Esophagus squamous epithelium (tissue), 5 donors: ENCODE measurements at regions not wholly inside any gene's neighbourhood (a gene's known extent, or its start where the extent isn't known, plus 50 kb on each side); places are given as distances from the start of the nearest gene placed in this dataset.
A peak's percentile ranks its signal among the peaks of the same experiment; 100 is the strongest.
"Not testable (repeated sequence)": the region's sequence is repeated elsewhere in the genome, so short reads cannot be mapped to it uniquely, and the experiment has no call there.

ENCODE experiments used
- DNase-seq: peaks from one replicate; lab custom pipeline; 2025; lab: John Stamatoyannopoulos, UW
- H3K27ac ChIP-seq, 4 donors: fragments of 200-600 bp; sonication (generic); one replicate each; pipeline ENCODE4 v1.5.1; 2016 to 2019; ENCODE audit warnings: mild to moderate bottlenecking in 1 of 4
- H3K27me3 ChIP-seq, 4 donors: fragments of 200-600 bp; sonication (generic); 1 replicate in 3 of 4; 2 replicates in 1 of 4; pipeline versions ENCODE4 v1.5.1 to v1.6.0; 2017 to 2021; ENCODE audit warnings: antibody characterized with exemption in 1 of 4
- H3K36me3 ChIP-seq, 3 donors: fragments of 200-600 bp; sonication (generic); one replicate each; pipeline ENCODE4 v1.5.1; 2016 to 2019
- H3K4me1 ChIP-seq, 3 donors: fragments of 200-600 bp; sonication (generic); one replicate each; pipeline ENCODE4 v1.5.1; 2017 to 2019
- H3K4me3 ChIP-seq, 4 donors: fragments of 200-600 bp; sonication (generic); 1 replicate in 3 of 4; 2 replicates in 1 of 4; pipeline ENCODE4 v1.5.1; 2016 to 2019; ENCODE audit warnings: mild to moderate bottlenecking in 2 of 4, moderate library complexity in 1 of 4
- H3K9me3 ChIP-seq, 3 donors: fragments of 200-600 bp; sonication (generic); one replicate each; pipeline ENCODE4 v1.5.1; 2016 to 2019
- POLR2A ChIP-seq, 4 donors: fragments of 450-650 bp; IDR thresholded peaks; one replicate each; pipeline ENCODE4 v1.6.1; 2017; ENCODE audit warnings: antibody characterized with exemption in 4 of 4, mild to moderate bottlenecking in 4 of 4, moderate library complexity in 3 of 4
- WGBS, 2 donors: methylation state at CpG; one replicate each; pipeline ENCODE4 v1.1.5; 2018; 5-methylcytosine and 5-hydroxymethylcytosine counted together
- intact Hi-C: fragments of 100-400 bp; cut with DNase I; formaldehyde crosslinking; loops from one replicate; pipeline ENCODE4 v1.15.0; 2022
- TF ChIP-seq, protein P1 (sequence below), 6 experiments: fragments of 450-650 bp in 4 of 6; fragments of 200-600 bp in 2 of 6; sonication (generic) in 2 of 6; IDR thresholded peaks; one replicate each; pipeline ENCODE4 v1.5.1; 2016 to 2019; ENCODE audit warnings: antibody characterized with exemption in 6 of 6, mild to moderate bottlenecking in 4 of 6, moderate library complexity in 4 of 6
- donor health status: DM: yes; HTN: yes; CAD: no.

DNA sequence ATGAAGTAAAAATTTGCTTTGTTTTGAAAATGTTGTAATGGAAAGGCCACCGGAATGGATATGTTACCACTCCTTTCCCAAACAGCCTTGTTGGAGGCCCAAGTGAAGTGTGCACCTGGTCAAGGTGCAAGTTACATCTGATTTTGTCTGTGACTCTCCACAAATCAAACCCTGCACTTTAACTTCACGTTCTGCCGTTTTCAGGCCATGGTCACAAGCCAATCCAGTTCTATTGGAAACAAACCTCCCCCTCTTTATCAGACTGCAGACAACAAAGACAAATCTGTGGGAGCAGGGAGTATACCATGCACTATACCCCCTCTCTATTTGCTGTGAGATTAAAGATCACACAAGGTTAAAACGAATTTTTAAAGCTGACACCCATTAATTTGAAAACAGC lies 155.6 kb upstream of the RFC3 start:
- no peak overlapping the region for H3K4me3 ChIP-seq
- H3K27me3 ChIP-seq = no peaks in the 10 kb centered on the region
- no peaks in the 10 kb centered on the region for H3K9me3 ChIP-seq
- no peak for DNase-seq
- no peak overlapping the region for H3K27ac ChIP-seq
- TF ChIP-seq, protein P1, sequence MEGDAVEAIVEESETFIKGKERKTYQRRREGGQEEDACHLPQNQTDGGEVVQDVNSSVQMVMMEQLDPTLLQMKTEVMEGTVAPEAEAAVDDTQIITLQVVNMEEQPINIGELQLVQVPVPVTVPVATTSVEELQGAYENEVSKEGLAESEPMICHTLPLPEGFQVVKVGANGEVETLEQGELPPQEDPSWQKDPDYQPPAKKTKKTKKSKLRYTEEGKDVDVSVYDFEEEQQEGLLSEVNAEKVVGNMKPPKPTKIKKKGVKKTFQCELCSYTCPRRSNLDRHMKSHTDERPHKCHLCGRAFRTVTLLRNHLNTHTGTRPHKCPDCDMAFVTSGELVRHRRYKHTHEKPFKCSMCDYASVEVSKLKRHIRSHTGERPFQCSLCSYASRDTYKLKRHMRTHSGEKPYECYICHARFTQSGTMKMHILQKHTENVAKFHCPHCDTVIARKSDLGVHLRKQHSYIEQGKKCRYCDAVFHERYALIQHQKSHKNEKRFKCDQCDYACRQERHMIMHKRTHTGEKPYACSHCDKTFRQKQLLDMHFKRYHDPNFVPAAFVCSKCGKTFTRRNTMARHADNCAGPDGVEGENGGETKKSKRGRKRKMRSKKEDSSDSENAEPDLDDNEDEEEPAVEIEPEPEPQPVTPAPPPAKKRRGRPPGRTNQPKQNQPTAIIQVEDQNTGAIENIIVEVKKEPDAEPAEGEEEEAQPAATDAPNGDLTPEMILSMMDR (IDR thresholded peaks at IDR 0.05) = no peak
- no peak for TF ChIP-seq POLR2A (IDR thresholded peaks at IDR 0.05)
- no peaks in the 10 kb centered on the region for H3K4me1 ChIP-seq
- intact Hi-C loops = no loop called here
- no peaks in the 10 kb centered on the region for H3K36me3 ChIP-seq
- 72% methylated on average over 4 of the region's 4 CpGs for WGBS, 2 donors

DNA sequence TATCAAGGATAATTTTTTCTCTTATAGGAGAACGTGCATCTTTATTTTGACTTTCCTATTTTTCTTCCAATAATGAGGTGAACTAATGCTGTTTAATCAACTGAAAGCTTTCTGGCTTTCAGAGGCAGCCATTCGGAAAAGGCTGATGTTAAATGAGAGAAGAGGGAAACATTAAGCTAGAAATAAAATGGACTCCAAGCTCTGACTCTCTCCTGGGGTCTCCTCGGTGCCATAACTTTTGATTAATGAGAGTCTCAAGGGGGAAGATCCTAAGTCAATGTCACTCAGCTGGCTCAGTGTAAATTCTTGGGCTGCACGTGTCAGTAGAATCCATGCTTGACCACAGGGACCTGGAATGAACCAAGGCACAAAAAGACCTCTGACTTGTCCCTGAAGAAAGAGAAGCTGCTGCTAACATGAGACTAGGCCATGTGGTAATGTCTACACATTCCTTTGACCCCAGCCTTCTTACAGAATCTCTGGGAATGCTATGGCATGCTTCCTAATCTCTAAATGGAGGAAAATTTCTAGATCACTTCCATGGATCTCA lies 152.2 kb upstream of the RFC3 start:
- no peaks in the 10 kb centered on the region for H3K9me3 ChIP-seq
- no peak overlapping the region for H3K4me3 ChIP-seq
- no peaks in the 10 kb centered on the region for H3K4me1 ChIP-seq
- H3K27ac ChIP-seq = no peak overlapping the region
- no peaks in the 10 kb centered on the region for H3K36me3 ChIP-seq
- no peaks in the 10 kb centered on the region for H3K27me3 ChIP-seq
- WGBS, 2 donors = 73 to 78% methylated on average over 4 of the region's 4 CpGs
- DNase-seq = no peak
- intact Hi-C loops = no loop called here
- TF ChIP-seq POLR2A (IDR thresholded peaks at IDR 0.05) = no peak
- TF ChIP-seq, protein P1 (IDR thresholded peaks at IDR 0.05) = no peak

DNA sequence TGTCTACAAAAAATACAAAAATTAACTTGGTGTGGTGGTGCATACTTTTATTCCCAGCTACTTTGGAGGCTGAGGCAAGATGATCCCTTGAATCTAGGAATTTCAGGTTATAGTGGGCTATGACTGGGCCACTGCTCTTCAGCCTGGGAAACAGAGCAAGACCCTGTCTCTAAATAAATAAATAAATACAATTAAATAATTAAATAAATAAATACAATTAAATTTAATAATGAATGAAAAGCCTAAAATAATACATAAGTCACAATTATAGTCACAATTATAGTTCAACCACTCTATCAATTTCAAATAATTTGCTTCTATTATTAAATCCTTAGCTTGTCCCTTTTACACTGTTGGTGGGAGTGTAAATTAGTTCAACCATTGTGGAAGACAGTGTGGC lies 146.4 kb upstream of the RFC3 start:
- no peaks in the 10 kb centered on the region for H3K27me3 ChIP-seq
- intact Hi-C loops = no loop called here
- TF ChIP-seq POLR2A (IDR thresholded peaks at IDR 0.05) = no peak
- TF ChIP-seq, protein P1 (IDR thresholded peaks at IDR 0.05) = no peak
- peaks cover 0 to 11% (median 0%) of the 10 kb centered on the region in 3 donors for H3K4me1 ChIP-seq
- H3K27ac ChIP-seq = no peak overlapping the region
- no peaks in the 10 kb centered on the region for H3K9me3 ChIP-seq
- H3K36me3 ChIP-seq = no peaks in the 10 kb centered on the region
- no peak for DNase-seq
- no peak overlapping the region for H3K4me3 ChIP-seq

DNA sequence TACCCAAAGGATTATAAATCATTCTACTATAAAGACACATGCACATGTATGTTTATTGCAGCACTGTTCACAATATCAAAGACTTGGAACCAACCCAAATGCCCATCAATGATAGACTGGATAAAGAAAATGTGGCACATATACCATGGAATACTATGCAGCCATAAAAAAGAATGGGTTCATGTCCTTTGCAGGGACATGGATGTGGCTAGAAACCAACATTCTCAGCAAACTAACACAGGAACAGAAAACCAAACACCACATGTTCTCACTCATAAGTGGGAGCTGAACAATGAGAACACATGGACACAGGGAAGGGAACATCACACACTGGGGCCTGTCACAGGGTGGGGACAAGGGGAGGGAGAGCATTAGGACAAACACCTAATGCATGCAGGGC lies 145.9 kb upstream of the RFC3 start:
- H3K4me3 ChIP-seq, H3K36me3 ChIP-seq, H3K27me3 ChIP-seq, H3K27ac ChIP-seq, DNase-seq, intact Hi-C loops, H3K9me3 ChIP-seq: not testable (repeated sequence)
- peaks cover 0 to 16% (median 3%) of the 10 kb centered on the region in 3 donors for H3K4me1 ChIP-seq

DNA sequence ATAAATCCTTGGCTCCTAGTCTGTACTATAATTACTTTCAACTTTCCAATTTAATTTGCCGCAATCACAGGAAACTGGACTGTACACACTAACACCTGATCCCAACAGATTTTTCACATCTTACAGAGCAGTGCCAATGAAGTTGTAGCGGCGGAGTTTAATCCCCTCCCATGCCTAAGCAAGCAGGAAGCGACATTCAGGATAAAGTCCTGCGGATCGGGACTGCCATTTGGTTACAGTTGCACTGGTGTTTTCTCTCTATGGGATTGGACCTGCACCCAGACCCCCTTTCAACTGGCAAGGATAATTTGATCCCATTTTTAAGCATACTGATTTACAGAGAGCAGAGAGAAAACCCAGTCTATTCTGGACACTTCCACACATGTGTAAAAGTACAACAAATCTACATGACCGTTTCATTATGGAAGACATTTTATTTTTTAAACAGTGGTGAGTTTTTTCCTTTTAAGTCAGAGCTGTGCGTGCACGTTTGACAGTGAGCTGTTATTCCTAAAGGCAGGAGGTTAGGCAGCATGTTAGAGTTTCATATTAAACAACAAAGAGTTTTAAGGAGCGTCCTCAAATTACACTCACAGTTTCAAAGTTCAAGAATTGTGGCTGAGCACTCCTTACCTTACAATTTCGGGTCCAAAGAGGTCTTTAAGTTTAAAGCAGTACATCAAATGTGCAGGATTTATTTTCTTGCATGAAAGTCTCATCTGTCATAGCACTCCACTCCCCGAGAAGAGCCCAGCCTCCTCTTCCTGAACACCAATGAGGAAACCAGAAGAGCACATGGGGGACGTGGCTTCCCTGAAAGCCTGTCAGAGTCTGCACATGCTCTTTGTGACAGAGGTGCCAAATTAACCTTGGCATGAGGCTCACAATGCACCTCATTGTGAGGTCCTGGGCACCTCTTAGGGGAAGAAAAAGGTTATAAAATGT lies 141.6 kb upstream of the RFC3 start:
- TF ChIP-seq, protein P1 (IDR thresholded peaks at IDR 0.05) = no peak
- TF ChIP-seq POLR2A (IDR thresholded peaks at IDR 0.05) = no peak
- Histone ChIP-seq H3K9me3 (no peaks in the 10 kb centered on the region), H3K27me3 (no peaks in the 10 kb centered on the region), H3K4me1 (peaks cover 0 to 33% (median 13%) of the 10 kb centered on the region in 3 donors), H3K36me3 (no peaks in the 10 kb centered on the region), H3K27ac (peak overlapping the region in 3 of 4 donors; percentile 8 to 46 (median 40)), H3K4me3 (peak overlapping the region; percentile 23 to 62 (median 41))
- intact Hi-C loops = no loop called here
- DNase-seq = no peak
- WGBS, 2 donors = 14 to 15% methylated on average over 13 of the region's 13 CpGs
